Suppressor macrophage treated with lipopolysaccharide for 4 hours (primary cell): ENCODE measurements at regions not wholly inside any gene's neighbourhood (a gene's known extent, or its start where the extent isn't known, plus 50 kb on each side); places are given as distances from the start of the nearest gene placed in this dataset.
"Not testable (repeated sequence)": the region's sequence is repeated elsewhere in the genome, so short reads cannot be mapped to it uniquely, and the experiment has no call there.

Experiments
- DNase-seq: peaks from one replicate; pipeline ENCODE4 v3.0.0-alpha.2; 2020

GRCh38 chr21:5975719-5976118 is 4545.7 kb upstream of the TPTE start:
- DNase-seq = not testable (repeated sequence)

GRCh38 chr21:5997586-5997985 is 4523.8 kb upstream of the TPTE start:
- not testable (repeated sequence) for DNase-seq

GRCh38 chr21:6015422-6016057 is 4505.8 kb upstream of the TPTE start:
- not testable (repeated sequence) for DNase-seq

GRCh38 chr21:6020460-6020859 is 4500.9 kb upstream of the TPTE start:
- not testable (repeated sequence) for DNase-seq

- not testable (repeated sequence) for DNase-seq
Observed at GRCh38 chr21:6020953-6021716, 4500.2 kb upstream of the TPTE start.

- not testable (repeated sequence) for DNase-seq
Observed at GRCh38 chr21:6021717-6022270, 4499.6 kb upstream of the TPTE start.

GRCh38 chr21:6023331-6023730 is 4498.1 kb upstream of the TPTE start:
- DNase-seq = not testable (repeated sequence)

- not testable (repeated sequence) for DNase-seq
Observed at GRCh38 chr21:6025139-6025538, 4496.2 kb upstream of the TPTE start.

GRCh38 chr21:6027497-6027896 is 4493.9 kb upstream of the TPTE start:
- not testable (repeated sequence) for DNase-seq

- DNase-seq = not testable (repeated sequence)
Observed at GRCh38 chr21:6034124-6034678, 4487.2 kb upstream of the TPTE start.

- not testable (repeated sequence) for DNase-seq
Observed at GRCh38 chr21:6034820-6035473, 4486.4 kb upstream of the TPTE start.

GRCh38 chr21:6035474-6036155 is 4485.8 kb upstream of the TPTE start:
- DNase-seq = not testable (repeated sequence)

- not testable (repeated sequence) for DNase-seq
Observed at GRCh38 chr21:6039224-6039623, 4482.2 kb upstream of the TPTE start.

GRCh38 chr21:6040095-6040494 is 4481.3 kb upstream of the TPTE start:
- not testable (repeated sequence) for DNase-seq

- not testable (repeated sequence) for DNase-seq
Observed at GRCh38 chr21:6043430-6044275, 4477.7 kb upstream of the TPTE start.

- not testable (repeated sequence) for DNase-seq
Observed at GRCh38 chr21:6044695-6045094, 4476.7 kb upstream of the TPTE start.

GRCh38 chr21:6049930-6050329 is 4471.5 kb upstream of the TPTE start:
- DNase-seq = not testable (repeated sequence)

- not testable (repeated sequence) for DNase-seq
Observed at GRCh38 chr21:6052109-6052508, 4469.3 kb upstream of the TPTE start.

GRCh38 chr21:6053145-6053544 is 4468.2 kb upstream of the TPTE start:
- DNase-seq = not testable (repeated sequence)

- not testable (repeated sequence) for DNase-seq
Observed at GRCh38 chr21:6058997-6059396, 4462.4 kb upstream of the TPTE start.

- DNase-seq = not testable (repeated sequence)
Observed at GRCh38 chr21:6060054-6060681, 4461.2 kb upstream of the TPTE start.
